WTC11 (cell line): ENCODE measurements at regions not wholly inside any gene's neighbourhood (a gene's known extent, or its start where the extent isn't known, plus 50 kb on each side); places are given as distances from the start of the nearest gene placed in this dataset.
A peak's percentile ranks its signal among the peaks of the same experiment; 100 is the strongest.

Source experiments
- ATAC-seq: fragments of 200-7000 bp; cut with Tn5 transposase; 2 replicates; pipeline ENCODE4 v1.10.0; 2021; ENCODE audit warnings: mild to moderate bottlenecking, moderate library complexity
- CTCF ChIA-PET: fragments of 300-600 bp; sonication (Branson Sonifier 250); formaldehyde crosslinking; loops from one replicate; lab custom pipeline; 2021; ENCODE audit warnings: antibody characterized with exemption; lab: Charles Lee
- POLR2A ChIA-PET: fragments of 350-600 bp; sonication (Branson Sonifier 250); formaldehyde crosslinking; loops from one replicate; lab custom pipeline; 2021; ENCODE audit warnings: antibody characterized with exemption; lab: Charles Lee
- DNase-seq: peaks from one replicate; pipeline ENCODE4 v3.0.0; 2021; ENCODE audit warnings: low spot score
- H3K27ac Mint-ChIP-seq: 2 replicates; pipeline ENCODE4 v1.8.0; 2021; ENCODE audit warnings: mixed read lengths
- H3K27me3 Mint-ChIP-seq: 2 replicates; pipeline ENCODE4 v1.8.0; 2021; ENCODE audit warnings: low read depth, mild to moderate bottlenecking, moderate library complexity, mixed read lengths
- H3K36me3 Mint-ChIP-seq: 2 replicates; pipeline ENCODE4 v1.8.0; 2021; ENCODE audit warnings: mixed read lengths
- H3K4me1 Mint-ChIP-seq: 2 replicates; pipeline ENCODE4 v1.8.0; 2022; ENCODE audit warnings: mixed read lengths
- H3K4me3 Mint-ChIP-seq: 2 replicates; pipeline ENCODE4 v1.8.0; 2021; ENCODE audit warnings: mild to moderate bottlenecking, moderate library complexity, mixed read lengths
- H3K9me3 Mint-ChIP-seq: 2 replicates; pipeline ENCODE4 v1.8.0; 2021; ENCODE audit warnings: mixed read lengths
- EMX1 ChIP-seq: fragments of 250-450 bp; sonication (Bioruptor Pico); IDR thresholded peaks from 2 replicates; pipeline ENCODE4 v1.8.0; 2021; ENCODE audit warnings: mild to moderate bottlenecking
- GABPB1 ChIP-seq: sonication (generic); formaldehyde crosslinking; IDR thresholded peaks from 2 replicates; pipeline ENCODE4 v1.8.1; 2023; ENCODE audit warnings: mild to moderate bottlenecking, missing genetic modification reagents
- GRHL2 ChIP-seq: fragments of 250-450 bp; sonication (Bioruptor Pico); IDR thresholded peaks from 2 replicates; pipeline ENCODE4 v1.8.0; 2022; ENCODE audit warnings: mild to moderate bottlenecking, moderate library complexity; ENCODE audit not compliant: insufficient replicate concordance, severe bottlenecking
- HMGA2 ChIP-seq: fragments of 250-450 bp; sonication (Bioruptor Pico); IDR thresholded peaks from 2 replicates; pipeline ENCODE4 v1.4.0; 2021; ENCODE audit warnings: mild to moderate bottlenecking, moderate library complexity
- IRF2 ChIP-seq: sonication (generic); formaldehyde crosslinking; IDR thresholded peaks from 2 replicates; pipeline ENCODE4 v1.8.0; 2022; ENCODE audit warnings: low read depth, missing genetic modification reagents, borderline replicate concordance
- NFATC4 ChIP-seq: fragments of 250-450 bp; sonication (Bioruptor Pico); IDR thresholded peaks from 2 replicates; pipeline ENCODE4 v1.9.0; 2021; ENCODE audit warnings: mild to moderate bottlenecking
- NFE2L1 ChIP-seq: sonication (generic); formaldehyde crosslinking; IDR thresholded peaks from 2 replicates; pipeline ENCODE4 v1.8.1; 2023; ENCODE audit warnings: missing genetic modification reagents
- NR1H2 ChIP-seq: sonication (generic); formaldehyde crosslinking; IDR thresholded peaks from 2 replicates; pipeline ENCODE4 v1.9.0; 2021; ENCODE audit warnings: mild to moderate bottlenecking, moderate library complexity, missing genetic modification reagents
- SMAD4 ChIP-seq: sonication (generic); formaldehyde crosslinking; IDR thresholded peaks from 2 replicates; pipeline ENCODE4 v1.8.0; 2022; ENCODE audit warnings: mild to moderate bottlenecking, missing genetic modification reagents
- SOX15 ChIP-seq: fragments of 250-450 bp; sonication (Bioruptor Pico); IDR thresholded peaks from 2 replicates; pipeline ENCODE4 v1.9.0; 2021; ENCODE audit warnings: mild to moderate bottlenecking
- ZNF219 ChIP-seq: sonication (generic); formaldehyde crosslinking; IDR thresholded peaks from 2 replicates; pipeline ENCODE4 v1.8.0; 2023; ENCODE audit warnings: missing genetic modification reagents, mild to moderate bottlenecking, borderline replicate concordance
- ZNF232 ChIP-seq: sonication (generic); formaldehyde crosslinking; IDR thresholded peaks from 2 replicates; pipeline ENCODE4 v1.8.0; 2022; ENCODE audit warnings: mild to moderate bottlenecking, missing genetic modification reagents
- ZNF263 ChIP-seq: sonication (generic); formaldehyde crosslinking; IDR thresholded peaks from 2 replicates; pipeline ENCODE4 v1.8.1; 2022; ENCODE audit warnings: low read depth, mild to moderate bottlenecking, moderate library complexity, missing genetic modification reagents
- ZNF317 ChIP-seq: sonication (generic); formaldehyde crosslinking; IDR thresholded peaks from 2 replicates; pipeline ENCODE4 v1.8.1; 2023; ENCODE audit warnings: low read depth, mild to moderate bottlenecking, moderate library complexity, missing genetic modification reagents, borderline replicate concordance
- ZNF423 ChIP-seq: fragments of 250-450 bp; sonication (Bioruptor Pico); IDR thresholded peaks from 2 replicates; pipeline ENCODE4 v2.1.2; 2022; ENCODE audit warnings: mild to moderate bottlenecking, moderate library complexity
- TF ChIP-seq, protein P1 (sequence below): sonication (generic); formaldehyde crosslinking; IDR thresholded peaks from 2 replicates; pipeline ENCODE4 v1.8.0; 2022; ENCODE audit warnings: mild to moderate bottlenecking, missing genetic modification reagents
- TF ChIP-seq, protein P2 (sequence below): sonication (generic); formaldehyde crosslinking; IDR thresholded peaks from 2 replicates; pipeline ENCODE4 v1.8.1; 2022; ENCODE audit warnings: low read depth, missing genetic modification reagents, borderline replicate concordance
- TF ChIP-seq, protein P3 (sequence below): fragments of 200-600 bp; IDR thresholded peaks from 2 replicates; pipeline ENCODE4 v1.8.0; 2022; ENCODE audit warnings: antibody characterized with exemption
- TF ChIP-seq, protein P4 (sequence below): sonication (generic); formaldehyde crosslinking; IDR thresholded peaks from 2 replicates; pipeline ENCODE4 v1.8.1; 2023; ENCODE audit warnings: mild to moderate bottlenecking, missing genetic modification reagents, moderate library complexity
- TF ChIP-seq, protein P5 (sequence below): fragments of 250-450 bp; sonication (Bioruptor Pico); IDR thresholded peaks from 2 replicates; pipeline ENCODE4 v1.9.0; 2021; ENCODE audit warnings: mild to moderate bottlenecking

DNA sequence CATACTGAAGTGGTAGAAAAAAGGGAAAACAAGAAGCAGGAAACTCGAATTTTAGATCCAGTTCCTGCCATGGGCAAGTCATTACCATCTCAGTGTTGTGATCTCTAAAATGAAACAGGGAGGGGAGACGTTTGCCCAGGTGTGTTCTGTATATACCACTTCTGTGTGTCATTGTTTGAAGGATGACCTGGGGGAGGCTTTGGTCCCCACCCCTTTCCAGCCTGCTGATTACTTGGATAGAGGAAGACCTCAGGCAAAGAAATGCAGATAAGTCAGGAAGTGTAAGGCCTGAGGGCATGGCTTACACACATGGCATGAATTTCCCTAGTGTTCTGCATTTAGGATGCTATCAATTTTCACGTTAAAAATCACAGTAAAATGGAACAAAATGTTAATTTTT, 205.2 kb upstream of the CXCR4 start:
- CTCF ChIA-PET = no interaction called here
- TF ChIP-seq, protein P1, sequence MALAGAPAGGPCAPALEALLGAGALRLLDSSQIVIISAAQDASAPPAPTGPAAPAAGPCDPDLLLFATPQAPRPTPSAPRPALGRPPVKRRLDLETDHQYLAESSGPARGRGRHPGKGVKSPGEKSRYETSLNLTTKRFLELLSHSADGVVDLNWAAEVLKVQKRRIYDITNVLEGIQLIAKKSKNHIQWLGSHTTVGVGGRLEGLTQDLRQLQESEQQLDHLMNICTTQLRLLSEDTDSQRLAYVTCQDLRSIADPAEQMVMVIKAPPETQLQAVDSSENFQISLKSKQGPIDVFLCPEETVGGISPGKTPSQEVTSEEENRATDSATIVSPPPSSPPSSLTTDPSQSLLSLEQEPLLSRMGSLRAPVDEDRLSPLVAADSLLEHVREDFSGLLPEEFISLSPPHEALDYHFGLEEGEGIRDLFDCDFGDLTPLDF = no peak
- no peak for TF ChIP-seq GABPB1 (CRISPR knock-in tag)
- no peak for TF ChIP-seq NR1H2 (CRISPR knock-in tag)
- POLR2A ChIA-PET = no interaction called here

DNA sequence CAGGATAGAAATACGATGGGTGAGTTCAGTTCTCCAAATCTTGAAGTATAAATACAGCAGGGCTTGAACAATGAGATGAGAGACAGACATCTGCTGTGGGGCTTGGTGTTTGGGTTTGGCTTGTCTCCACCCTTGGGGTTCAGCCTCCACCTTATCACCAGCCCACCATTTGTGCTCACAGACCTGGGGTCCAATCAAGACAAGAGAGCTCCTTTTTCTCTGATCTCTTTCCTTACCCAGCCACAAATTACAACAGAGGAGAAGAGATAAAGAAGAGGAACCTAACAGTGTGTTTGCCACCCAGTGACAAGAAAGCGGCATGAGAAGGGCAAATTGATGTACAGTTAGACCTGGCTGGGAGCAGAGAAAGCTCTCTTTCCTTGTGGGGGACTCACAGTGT, 204.5 kb upstream of the CXCR4 start:
- ChIA-PET CTCF (no interaction called here), POLR2A (interaction anchor here (0.7 kb wide), 1 partner anchor 447 kb away, joined by 3 read pairs; no protein-coding TSS in a partner anchor)
- 0 out of 2 replicates have a peak overlapping the region, but pooled peaks have one; percentile 21 for H3K27ac Mint-ChIP-seq
- no peak for ATAC-seq
- TF ChIP-seq ZNF219 (CRISPR knock-in tag) (no peak), GRHL2 (CRISPR knock-in tag) (no peak), SMAD4 (CRISPR knock-in tag) (no peak)
- TF ChIP-seq, protein P2, sequence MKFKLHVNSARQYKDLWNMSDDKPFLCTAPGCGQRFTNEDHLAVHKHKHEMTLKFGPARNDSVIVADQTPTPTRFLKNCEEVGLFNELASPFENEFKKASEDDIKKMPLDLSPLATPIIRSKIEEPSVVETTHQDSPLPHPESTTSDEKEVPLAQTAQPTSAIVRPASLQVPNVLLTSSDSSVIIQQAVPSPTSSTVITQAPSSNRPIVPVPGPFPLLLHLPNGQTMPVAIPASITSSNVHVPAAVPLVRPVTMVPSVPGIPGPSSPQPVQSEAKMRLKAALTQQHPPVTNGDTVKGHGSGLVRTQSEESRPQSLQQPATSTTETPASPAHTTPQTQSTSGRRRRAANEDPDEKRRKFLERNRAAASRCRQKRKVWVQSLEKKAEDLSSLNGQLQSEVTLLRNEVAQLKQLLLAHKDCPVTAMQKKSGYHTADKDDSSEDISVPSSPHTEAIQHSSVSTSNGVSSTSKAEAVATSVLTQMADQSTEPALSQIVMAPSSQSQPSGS (CRISPR knock-in tag) = no peak
- TF ChIP-seq, protein P3, sequence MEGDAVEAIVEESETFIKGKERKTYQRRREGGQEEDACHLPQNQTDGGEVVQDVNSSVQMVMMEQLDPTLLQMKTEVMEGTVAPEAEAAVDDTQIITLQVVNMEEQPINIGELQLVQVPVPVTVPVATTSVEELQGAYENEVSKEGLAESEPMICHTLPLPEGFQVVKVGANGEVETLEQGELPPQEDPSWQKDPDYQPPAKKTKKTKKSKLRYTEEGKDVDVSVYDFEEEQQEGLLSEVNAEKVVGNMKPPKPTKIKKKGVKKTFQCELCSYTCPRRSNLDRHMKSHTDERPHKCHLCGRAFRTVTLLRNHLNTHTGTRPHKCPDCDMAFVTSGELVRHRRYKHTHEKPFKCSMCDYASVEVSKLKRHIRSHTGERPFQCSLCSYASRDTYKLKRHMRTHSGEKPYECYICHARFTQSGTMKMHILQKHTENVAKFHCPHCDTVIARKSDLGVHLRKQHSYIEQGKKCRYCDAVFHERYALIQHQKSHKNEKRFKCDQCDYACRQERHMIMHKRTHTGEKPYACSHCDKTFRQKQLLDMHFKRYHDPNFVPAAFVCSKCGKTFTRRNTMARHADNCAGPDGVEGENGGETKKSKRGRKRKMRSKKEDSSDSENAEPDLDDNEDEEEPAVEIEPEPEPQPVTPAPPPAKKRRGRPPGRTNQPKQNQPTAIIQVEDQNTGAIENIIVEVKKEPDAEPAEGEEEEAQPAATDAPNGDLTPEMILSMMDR = no peak
- peaks cover 3% of the 10 kb centered on the region; the same call in 1 of the 2 replicates for H3K9me3 Mint-ChIP-seq
- H3K4me3 Mint-ChIP-seq = no peak overlapping the region
- no peaks in the 10 kb centered on the region for H3K27me3 Mint-ChIP-seq
- DNase-seq = no peak
- H3K36me3 Mint-ChIP-seq = no peaks in the 10 kb centered on the region
- peaks cover 57% of the 10 kb centered on the region for H3K4me1 Mint-ChIP-seq

More for the DNA sequence above, 205.2 kb upstream of the CXCR4 start:
- ATAC-seq = peak; percentile 32
- H3K4me3 Mint-ChIP-seq = no peak overlapping the region
- no peaks in the 10 kb centered on the region for H3K27me3 Mint-ChIP-seq
- peaks cover 3% of the 10 kb centered on the region; the same call in 1 of the 2 replicates for H3K9me3 Mint-ChIP-seq
- peaks cover 65% of the 10 kb centered on the region for H3K4me1 Mint-ChIP-seq
- H3K27ac Mint-ChIP-seq = no peak overlapping the region
- DNase-seq = no peak
- H3K36me3 Mint-ChIP-seq = no peaks in the 10 kb centered on the region

DNA sequence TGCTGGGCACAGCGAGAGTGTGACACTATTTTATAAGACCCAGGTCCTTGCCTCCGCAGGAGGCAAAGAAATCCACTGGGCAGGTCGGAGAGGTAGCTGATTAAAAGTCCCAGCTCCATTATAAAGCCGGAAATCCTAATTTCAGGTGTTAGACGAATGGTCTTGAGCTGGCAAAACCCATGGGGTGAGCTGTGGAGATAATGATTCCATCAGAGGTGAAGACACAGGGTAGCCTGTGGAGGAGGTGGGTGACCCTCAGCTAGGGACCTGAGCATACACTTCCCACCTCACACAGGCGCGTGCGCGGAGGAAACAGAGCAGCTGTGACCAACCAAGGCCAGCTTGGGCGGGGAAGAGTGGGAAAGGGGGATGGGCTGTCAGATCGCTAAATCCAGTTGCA, 201.7 kb upstream of the CXCR4 start:
- ATAC-seq = peak; percentile 48
- peaks cover 3% of the 10 kb centered on the region; the same call in 1 of the 2 replicates for H3K9me3 Mint-ChIP-seq

DNA sequence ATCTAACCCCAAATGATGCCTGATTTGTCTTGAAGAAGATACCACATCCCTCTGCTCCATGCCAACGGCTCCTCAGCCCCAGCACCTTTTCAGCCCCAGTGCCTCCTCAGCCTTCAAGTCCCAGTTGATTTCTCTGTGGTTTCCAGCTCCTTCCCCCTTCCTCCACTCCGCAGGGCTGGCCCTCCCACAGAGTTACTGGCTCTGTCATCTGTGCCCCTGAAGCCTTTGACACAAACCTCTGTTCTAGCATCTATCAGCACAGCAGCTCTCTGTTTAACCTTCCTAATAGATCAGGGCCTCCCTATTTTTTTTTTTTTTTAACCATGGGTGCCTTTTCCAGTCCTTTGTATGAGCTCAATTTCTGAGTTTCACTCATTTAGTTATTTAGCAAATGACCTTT, 201.3 kb upstream of the CXCR4 start:
- peaks cover 39% of the 10 kb centered on the region for H3K4me1 Mint-ChIP-seq
- peak; percentile 16 for DNase-seq
- ATAC-seq = peak; percentile 42
- H3K4me3 Mint-ChIP-seq = no peak overlapping the region
- ChIA-PET CTCF (no interaction called here), POLR2A (no interaction called here)
- H3K27me3 Mint-ChIP-seq = no peaks in the 10 kb centered on the region
- no peak overlapping the region for H3K27ac Mint-ChIP-seq
- H3K36me3 Mint-ChIP-seq = no peaks in the 10 kb centered on the region
- no peaks in the 10 kb centered on the region for H3K9me3 Mint-ChIP-seq
- TF ChIP-seq ZNF317 (CRISPR knock-in tag) (no peak), IRF2 (CRISPR knock-in tag) (no peak), HMGA2 (CRISPR knock-in tag) (no peak), SOX15 (CRISPR knock-in tag) (no peak), NFATC4 (no peak), ZNF263 (CRISPR knock-in tag) (no peak), NFE2L1 (CRISPR knock-in tag) (no peak), ZNF232 (CRISPR knock-in tag) (no peak)
- TF ChIP-seq, protein P1 = no peak
- TF ChIP-seq, protein P4, sequence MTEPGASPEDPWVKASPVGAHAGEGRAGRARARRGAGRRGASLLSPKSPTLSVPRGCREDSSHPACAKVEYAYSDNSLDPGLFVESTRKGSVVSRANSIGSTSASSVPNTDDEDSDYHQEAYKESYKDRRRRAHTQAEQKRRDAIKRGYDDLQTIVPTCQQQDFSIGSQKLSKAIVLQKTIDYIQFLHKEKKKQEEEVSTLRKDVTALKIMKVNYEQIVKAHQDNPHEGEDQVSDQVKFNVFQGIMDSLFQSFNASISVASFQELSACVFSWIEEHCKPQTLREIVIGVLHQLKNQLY (CRISPR knock-in tag) = no peak
- TF ChIP-seq, protein P5, sequence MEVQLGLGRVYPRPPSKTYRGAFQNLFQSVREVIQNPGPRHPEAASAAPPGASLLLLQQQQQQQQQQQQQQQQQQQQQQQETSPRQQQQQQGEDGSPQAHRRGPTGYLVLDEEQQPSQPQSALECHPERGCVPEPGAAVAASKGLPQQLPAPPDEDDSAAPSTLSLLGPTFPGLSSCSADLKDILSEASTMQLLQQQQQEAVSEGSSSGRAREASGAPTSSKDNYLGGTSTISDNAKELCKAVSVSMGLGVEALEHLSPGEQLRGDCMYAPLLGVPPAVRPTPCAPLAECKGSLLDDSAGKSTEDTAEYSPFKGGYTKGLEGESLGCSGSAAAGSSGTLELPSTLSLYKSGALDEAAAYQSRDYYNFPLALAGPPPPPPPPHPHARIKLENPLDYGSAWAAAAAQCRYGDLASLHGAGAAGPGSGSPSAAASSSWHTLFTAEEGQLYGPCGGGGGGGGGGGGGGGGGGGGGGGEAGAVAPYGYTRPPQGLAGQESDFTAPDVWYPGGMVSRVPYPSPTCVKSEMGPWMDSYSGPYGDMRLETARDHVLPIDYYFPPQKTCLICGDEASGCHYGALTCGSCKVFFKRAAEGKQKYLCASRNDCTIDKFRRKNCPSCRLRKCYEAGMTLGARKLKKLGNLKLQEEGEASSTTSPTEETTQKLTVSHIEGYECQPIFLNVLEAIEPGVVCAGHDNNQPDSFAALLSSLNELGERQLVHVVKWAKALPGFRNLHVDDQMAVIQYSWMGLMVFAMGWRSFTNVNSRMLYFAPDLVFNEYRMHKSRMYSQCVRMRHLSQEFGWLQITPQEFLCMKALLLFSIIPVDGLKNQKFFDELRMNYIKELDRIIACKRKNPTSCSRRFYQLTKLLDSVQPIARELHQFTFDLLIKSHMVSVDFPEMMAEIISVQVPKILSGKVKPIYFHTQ (CRISPR knock-in tag) = no peak

More for the DNA sequence above, 201.7 kb upstream of the CXCR4 start:
- DNase-seq = no peak
- Mint-ChIP-seq H3K27ac (no peak overlapping the region), H3K27me3 (no peaks in the 10 kb centered on the region), H3K4me1 (peaks cover 43% of the 10 kb centered on the region), H3K4me3 (no peak overlapping the region), H3K36me3 (no peaks in the 10 kb centered on the region)
- CTCF ChIA-PET = no interaction called here
- TF ChIP-seq EMX1 (no peak), ZNF423 (CRISPR knock-in tag) (no peak), SOX15 (CRISPR knock-in tag) (no peak)
- TF ChIP-seq, protein P4 (CRISPR knock-in tag) = no peak
- POLR2A ChIA-PET = no interaction called here
